CD4-positive, CD25-positive, alpha-beta regulatory T cell (primary cell): ENCODE measurements at regions not wholly inside any gene's neighbourhood (a gene's known extent, or its start where the extent isn't known, plus 50 kb on each side); places are given as distances from the start of the nearest gene placed in this dataset.

Experiments used
- ATAC-seq, 2 donors: fragments of 150-1000 bp; cut with Tn5 transposase; one replicate each; pipeline ENCODE4 v1.10.0; 2021; ENCODE audit warnings: low read depth in 2 of 2, moderate number of reproducible peaks in 2 of 2, moderate library complexity in 1 of 2
- DNase-seq, 3 donors: peaks; one replicate each; pipeline versions ENCODE4 v3.0.0 to v3.0.0-alpha.2; 2012 to 2022; ENCODE audit warnings: mixed read lengths in 1 of 3
- H3K27ac ChIP-seq: one replicate; pipeline ENCODE4 v1.7.0; 2013; ENCODE audit warnings: mild to moderate bottlenecking, low read length; ENCODE audit not compliant: insufficient read depth, poor library complexity, severe bottlenecking
- H3K27me3 ChIP-seq: one replicate; pipeline ENCODE4 v1.7.0; 2013; ENCODE audit warnings: low read length; ENCODE audit not compliant: control insufficient read depth, insufficient read depth
- H3K36me3 ChIP-seq: one replicate; pipeline ENCODE4 v1.7.0; 2013; ENCODE audit warnings: mild to moderate bottlenecking, low read length, moderate library complexity; ENCODE audit not compliant: control insufficient read depth, insufficient read depth
- H3K4me1 ChIP-seq: 2 replicates; pipeline ENCODE4 v1.7.0; 2013; ENCODE audit warnings: mild to moderate bottlenecking, low read length; ENCODE audit not compliant: insufficient read depth, control insufficient read depth, poor library complexity, severe bottlenecking
- H3K4me3 ChIP-seq: one replicate; pipeline ENCODE4 v1.7.0; 2013; ENCODE audit warnings: low read depth, mild to moderate bottlenecking, low read length, moderate library complexity
- H3K9me3 ChIP-seq, 2 experiments: 1 replicate in 1 of 2; 2 replicates in 1 of 2; pipeline ENCODE4 v1.7.0; 2013; ENCODE audit warnings: low read length in 2 of 2, mild to moderate bottlenecking in 1 of 2, moderate library complexity in 1 of 2; ENCODE audit not compliant: control insufficient read depth in 2 of 2
- H3K27ac Mint-ChIP-seq, 3 donors: one replicate each; pipeline ENCODE4 v1.8.0; 2020 to 2022; ENCODE audit warnings: mild to moderate bottlenecking in 3 of 3, mixed read lengths in 3 of 3, moderate library complexity in 2 of 3
- H3K27me3 Mint-ChIP-seq: one replicate; pipeline ENCODE4 v1.8.0; 2022; ENCODE audit warnings: mild to moderate bottlenecking, mixed read lengths
- H3K36me3 Mint-ChIP-seq: one replicate; pipeline ENCODE4 v1.8.0; 2020; ENCODE audit warnings: mixed read lengths
- H3K4me1 Mint-ChIP-seq, 4 donors: one replicate each; pipeline ENCODE4 v1.8.0; 2020 to 2022; ENCODE audit warnings: mixed read lengths in 4 of 4, mild to moderate bottlenecking in 1 of 4
- H3K4me3 Mint-ChIP-seq, 4 donors: one replicate each; pipeline ENCODE4 v1.8.0; 2020 to 2022; ENCODE audit warnings: mild to moderate bottlenecking in 4 of 4, mixed read lengths in 4 of 4, moderate library complexity in 3 of 4
- H3K9me3 Mint-ChIP-seq, 7 donors: one replicate each; pipeline ENCODE4 v1.8.0; 2020 to 2022; ENCODE audit warnings: mixed read lengths in 7 of 7, mild to moderate bottlenecking in 3 of 7, moderate library complexity in 2 of 7

DNA sequence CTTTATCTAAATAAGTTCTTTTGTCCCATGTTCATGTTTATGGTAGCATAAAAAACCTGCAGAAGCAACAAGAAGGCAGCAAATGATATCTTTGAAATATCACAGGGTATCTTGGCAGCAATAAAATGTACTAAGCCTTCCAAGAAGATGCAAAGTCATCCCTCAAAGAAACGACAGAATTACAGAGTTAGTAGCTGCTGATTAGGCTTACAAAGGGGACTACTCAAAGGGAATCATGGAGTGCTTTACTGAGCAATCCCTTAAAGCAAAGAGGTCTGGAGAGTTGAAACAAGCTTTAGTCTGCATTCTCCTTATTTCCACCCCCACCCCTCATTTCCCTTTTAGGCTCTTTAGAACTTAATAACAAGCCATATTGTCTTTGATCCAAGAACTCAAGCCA is 935.0 kb downstream of the SQOR start:
- H3K27ac ChIP-seq, result no peak overlapping the region
- no peak overlapping the region for H3K4me3 ChIP-seq
- Mint-ChIP-seq H3K4me3 (no peak overlapping the region), H3K9me3 (peaks cover 0 to 15% (median 7%) of the 10 kb centered on the region in 7 donors), H3K27ac (no peak overlapping the region), H3K27me3 (no peaks in the 10 kb centered on the region), H3K36me3 (no peaks in the 10 kb centered on the region), H3K4me1 (no peaks in the 10 kb centered on the region)
- no peak for ATAC-seq
- peaks cover 3 to 4% of the 10 kb centered on the region in 2 experiments for H3K9me3 ChIP-seq
- H3K4me1 ChIP-seq, result no peaks in the 10 kb centered on the region
- H3K27me3 ChIP-seq, result no peaks in the 10 kb centered on the region
- no peak for DNase-seq
- H3K36me3 ChIP-seq, result no peaks in the 10 kb centered on the region

- H3K4me3 Mint-ChIP-seq, result no peak overlapping the region
- Histone ChIP-seq H3K27ac (no peak overlapping the region), H3K4me3 (no peak overlapping the region), H3K36me3 (no peaks in the 10 kb centered on the region), H3K9me3 (no peaks in the 10 kb centered on the region), H3K27me3 (no peaks in the 10 kb centered on the region), H3K4me1 (no peaks in the 10 kb centered on the region)
- no peak for DNase-seq
- no peaks in the 10 kb centered on the region for H3K36me3 Mint-ChIP-seq
- no peaks in the 10 kb centered on the region for H3K27me3 Mint-ChIP-seq
- peaks cover 0 to 19% (median 7%) of the 10 kb centered on the region in 7 donors for H3K9me3 Mint-ChIP-seq
- no peak overlapping the region for H3K27ac Mint-ChIP-seq
- ATAC-seq, result no peak
- no peaks in the 10 kb centered on the region for H3K4me1 Mint-ChIP-seq
These were observed 942.0 kb downstream of the SQOR start for GRCh38 chr15:46576646-46577395.

DNA sequence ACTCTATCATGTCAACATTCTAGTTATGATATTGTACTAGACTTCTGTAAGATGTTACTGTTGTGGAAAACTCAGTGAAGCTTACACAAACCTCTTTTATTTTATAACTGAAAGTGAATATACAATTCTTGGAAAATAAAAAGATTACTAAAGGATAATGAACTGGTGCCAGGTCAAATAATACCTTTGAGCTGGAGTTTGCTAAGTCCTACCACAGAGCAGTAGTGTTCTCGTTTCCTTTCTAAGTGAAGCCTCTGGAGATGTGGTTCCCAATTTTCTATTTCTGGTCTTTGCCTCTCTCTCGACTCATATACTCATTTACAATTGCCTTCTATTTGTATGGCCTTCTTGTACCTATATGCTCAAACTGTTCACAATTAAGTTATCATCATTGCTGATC is 942.9 kb downstream of the SQOR start:
- H3K4me1 Mint-ChIP-seq, result no peaks in the 10 kb centered on the region
- H3K4me3 Mint-ChIP-seq, result no peak overlapping the region
- DNase-seq, result no peak
- no peak for ATAC-seq
- H3K27me3 ChIP-seq, result no peaks in the 10 kb centered on the region
- H3K27me3 Mint-ChIP-seq, result no peaks in the 10 kb centered on the region
- H3K27ac ChIP-seq, result no peak overlapping the region
- H3K9me3 ChIP-seq, result no peaks in the 10 kb centered on the region
- H3K27ac Mint-ChIP-seq, result no peak overlapping the region
- H3K9me3 Mint-ChIP-seq, result peaks cover 0 to 14% (median 7%) of the 10 kb centered on the region in 7 donors
- no peaks in the 10 kb centered on the region for H3K36me3 Mint-ChIP-seq
- H3K4me1 ChIP-seq, result no peaks in the 10 kb centered on the region
- no peak overlapping the region for H3K4me3 ChIP-seq
- H3K36me3 ChIP-seq, result no peaks in the 10 kb centered on the region

GRCh38 chr15:46580487-46580886 is 945.7 kb downstream of the SQOR start:
- peaks cover 0 to 24% (median 3%) of the 10 kb centered on the region in 7 donors for H3K9me3 Mint-ChIP-seq
- H3K27ac ChIP-seq, result no peak overlapping the region
- no peaks in the 10 kb centered on the region for H3K4me1 Mint-ChIP-seq
- H3K4me3 ChIP-seq, result no peak overlapping the region
- no peaks in the 10 kb centered on the region for H3K36me3 Mint-ChIP-seq
- H3K27ac Mint-ChIP-seq, result no peak overlapping the region
- no peak overlapping the region for H3K4me3 Mint-ChIP-seq
- H3K9me3 ChIP-seq, result no peaks in the 10 kb centered on the region
- H3K36me3 ChIP-seq, result no peaks in the 10 kb centered on the region
- ATAC-seq (no peak), DNase-seq (no peak)
- H3K4me1 ChIP-seq, result no peaks in the 10 kb centered on the region
- no peaks in the 10 kb centered on the region for H3K27me3 ChIP-seq
- H3K27me3 Mint-ChIP-seq, result no peaks in the 10 kb centered on the region

- Histone ChIP-seq H3K9me3 (no peaks in the 10 kb centered on the region), H3K36me3 (no peaks in the 10 kb centered on the region), H3K4me3 (no peak overlapping the region), H3K27me3 (no peaks in the 10 kb centered on the region), H3K27ac (no peak overlapping the region), H3K4me1 (no peaks in the 10 kb centered on the region)
- Mint-ChIP-seq H3K4me1 (no peaks in the 10 kb centered on the region), H3K9me3 (peaks cover 0 to 26% (median 5%) of the 10 kb centered on the region in 7 donors), H3K36me3 (no peaks in the 10 kb centered on the region), H3K27ac (no peak overlapping the region), H3K27me3 (no peaks in the 10 kb centered on the region), H3K4me3 (no peak overlapping the region)
- ATAC-seq (no peak), DNase-seq (no peak)
These were observed 946.1 kb downstream of the SQOR start for GRCh38 chr15:46580924-46581323.

DNA sequence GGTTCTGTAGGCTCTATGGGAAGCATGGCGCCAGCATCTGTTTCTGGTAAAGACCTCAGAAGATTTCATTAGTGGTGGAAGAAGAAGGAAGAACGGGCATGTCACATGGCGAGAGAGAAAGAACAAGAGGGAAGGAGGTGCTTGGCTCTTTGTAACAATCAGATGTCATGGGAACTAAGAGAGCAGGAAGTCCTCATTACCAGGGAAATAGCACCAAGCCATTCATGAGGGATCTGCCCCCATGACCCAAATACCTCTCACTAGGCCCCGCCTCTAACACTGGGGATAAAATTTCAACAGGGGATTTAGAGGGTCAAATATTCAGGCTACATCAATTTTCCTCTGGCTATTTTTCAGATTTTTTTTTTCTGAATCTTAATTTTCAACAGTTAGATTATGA is 954.3 kb downstream of the SQOR start:
- Histone ChIP-seq H3K27me3 (no peaks in the 10 kb centered on the region), H3K4me1 (no peaks in the 10 kb centered on the region), H3K27ac (no peak overlapping the region), H3K36me3 (no peaks in the 10 kb centered on the region), H3K9me3 (peaks cover 0 to 7% of the 10 kb centered on the region in 2 experiments), H3K4me3 (no peak overlapping the region)
- no peak overlapping the region for H3K27ac Mint-ChIP-seq
- H3K36me3 Mint-ChIP-seq, result no peaks in the 10 kb centered on the region
- no peaks in the 10 kb centered on the region for H3K27me3 Mint-ChIP-seq
- DNase-seq (no peak), ATAC-seq (no peak)
- no peak overlapping the region for H3K4me3 Mint-ChIP-seq
- H3K4me1 Mint-ChIP-seq, result no peaks in the 10 kb centered on the region
- H3K9me3 Mint-ChIP-seq, result peaks cover 4 to 57% (median 9%) of the 10 kb centered on the region in 7 donors

GRCh38 chr15:46591462-46591861 is 956.6 kb downstream of the SQOR start:
- H3K4me3 ChIP-seq, result no peak overlapping the region
- H3K27me3 Mint-ChIP-seq, result no peaks in the 10 kb centered on the region
- no peaks in the 10 kb centered on the region for H3K4me1 Mint-ChIP-seq
- no peak for ATAC-seq
- H3K36me3 ChIP-seq, result no peaks in the 10 kb centered on the region
- no peak overlapping the region for H3K27ac Mint-ChIP-seq
- no peaks in the 10 kb centered on the region for H3K27me3 ChIP-seq
- no peak for DNase-seq
- H3K9me3 Mint-ChIP-seq, result peaks cover 4 to 53% (median 9%) of the 10 kb centered on the region in 7 donors
- H3K36me3 Mint-ChIP-seq, result no peaks in the 10 kb centered on the region
- H3K9me3 ChIP-seq, result peaks cover 0 to 7% of the 10 kb centered on the region in 2 experiments
- no peak overlapping the region for H3K27ac ChIP-seq
- H3K4me3 Mint-ChIP-seq, result no peak overlapping the region
- no peaks in the 10 kb centered on the region for H3K4me1 ChIP-seq

- no peaks in the 10 kb centered on the region for H3K36me3 ChIP-seq
- Mint-ChIP-seq H3K27me3 (no peaks in the 10 kb centered on the region), H3K36me3 (no peaks in the 10 kb centered on the region), H3K4me3 (no peak overlapping the region), H3K27ac (no peak overlapping the region), H3K9me3 (peaks cover 2 to 39% (median 6%) of the 10 kb centered on the region in 7 donors), H3K4me1 (no peaks in the 10 kb centered on the region)
- DNase-seq (no peak), ATAC-seq (no peak)
- H3K27ac ChIP-seq, result no peak overlapping the region
- peaks cover 3 to 5% of the 10 kb centered on the region in 2 experiments for H3K9me3 ChIP-seq
- no peaks in the 10 kb centered on the region for H3K27me3 ChIP-seq
- H3K4me1 ChIP-seq, result no peaks in the 10 kb centered on the region
- H3K4me3 ChIP-seq, result no peak overlapping the region
These were observed 960.2 kb downstream of the SQOR start for GRCh38 chr15:46595016-46595415.
